ENCODE measurements at regions not wholly inside any gene's neighbourhood (a gene's known extent, or its start where the extent isn't known, plus 50 kb on each side); places are given as distances from the start of the nearest gene placed in this dataset.

- TF ChIP-seq, protein P1, sequence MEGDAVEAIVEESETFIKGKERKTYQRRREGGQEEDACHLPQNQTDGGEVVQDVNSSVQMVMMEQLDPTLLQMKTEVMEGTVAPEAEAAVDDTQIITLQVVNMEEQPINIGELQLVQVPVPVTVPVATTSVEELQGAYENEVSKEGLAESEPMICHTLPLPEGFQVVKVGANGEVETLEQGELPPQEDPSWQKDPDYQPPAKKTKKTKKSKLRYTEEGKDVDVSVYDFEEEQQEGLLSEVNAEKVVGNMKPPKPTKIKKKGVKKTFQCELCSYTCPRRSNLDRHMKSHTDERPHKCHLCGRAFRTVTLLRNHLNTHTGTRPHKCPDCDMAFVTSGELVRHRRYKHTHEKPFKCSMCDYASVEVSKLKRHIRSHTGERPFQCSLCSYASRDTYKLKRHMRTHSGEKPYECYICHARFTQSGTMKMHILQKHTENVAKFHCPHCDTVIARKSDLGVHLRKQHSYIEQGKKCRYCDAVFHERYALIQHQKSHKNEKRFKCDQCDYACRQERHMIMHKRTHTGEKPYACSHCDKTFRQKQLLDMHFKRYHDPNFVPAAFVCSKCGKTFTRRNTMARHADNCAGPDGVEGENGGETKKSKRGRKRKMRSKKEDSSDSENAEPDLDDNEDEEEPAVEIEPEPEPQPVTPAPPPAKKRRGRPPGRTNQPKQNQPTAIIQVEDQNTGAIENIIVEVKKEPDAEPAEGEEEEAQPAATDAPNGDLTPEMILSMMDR (conservative IDR thresholded peaks at IDR 0.05), result no peak
- no peak for TF ChIP-seq ZFX (IDR thresholded peaks at IDR 0.05)
These were observed 149.7 kb downstream of the ESM1 start for GRCh38 chr5:54835647-54836046.
